A673 (cell line): ENCODE measurements at regions not wholly inside any gene's neighbourhood (a gene's known extent, or its start where the extent isn't known, plus 50 kb on each side); places are given as distances from the start of the nearest gene placed in this dataset.

Experiments
- BruUV-seq: library from RNA; stranded (reverse); fragments of 400-500 nt; replicated peaks from 2 replicates; lab custom pipeline; 2021; lab: Mats Ljungman, UMichigan
- CTCF ChIA-PET: fragments of 300-600 bp; sonication (Branson Sonifier 250); formaldehyde crosslinking; loops from one replicate; lab custom pipeline; 2022; ENCODE audit warnings: antibody characterized with exemption; lab: Charles Lee
- POLR2A ChIA-PET: fragments of 300-600 bp; sonication (Branson Sonifier 250); formaldehyde crosslinking; loops from one replicate; lab custom pipeline; 2022; ENCODE audit warnings: antibody characterized with exemption; ENCODE audit not compliant: low non-redundant PET; lab: Charles Lee
- DNase-seq: peaks from one replicate; pipeline ENCODE4 v3.0.0-alpha.2; 2015; ENCODE audit warnings: low spot score
- H3K27ac ChIP-seq: fragments of 200-600 bp; sonication (generic); 2 replicates; pipeline ENCODE4 v1.5.1; 2016; ENCODE audit warnings: mixed run types, low read depth, mild to moderate bottlenecking, mixed read lengths, antibody characterized with exemption, low read length; ENCODE audit not compliant: poor library complexity, severe bottlenecking
- H3K27me3 ChIP-seq: fragments of 200-600 bp; sonication (generic); replicated peaks from 2 replicates; pipeline ENCODE4 v1.6.1; 2017; ENCODE audit warnings: mixed run types, low read depth, mild to moderate bottlenecking, mixed read lengths, antibody characterized with exemption, low read length; ENCODE audit not compliant: insufficient read depth, poor library complexity
- H3K36me3 ChIP-seq: fragments of 200-600 bp; sonication (generic); 2 replicates; pipeline ENCODE4 v1.6.1; 2016; ENCODE audit warnings: mixed run types, mild to moderate bottlenecking, mixed read lengths, antibody characterized with exemption, low read length; ENCODE audit not compliant: insufficient read depth, poor library complexity, severe bottlenecking
- H3K4me1 ChIP-seq: fragments of 200-600 bp; sonication (generic); 2 replicates; pipeline ENCODE4 v1.6.1; 2017; ENCODE audit warnings: mixed run types, mild to moderate bottlenecking, mixed read lengths, antibody characterized with exemption, low read length; ENCODE audit not compliant: insufficient read depth, poor library complexity, severe bottlenecking
- H3K4me3 ChIP-seq: fragments of 200-600 bp; sonication (generic); 2 replicates; pipeline ENCODE4 v1.5.1; 2016; ENCODE audit warnings: low read depth, mixed run types, mild to moderate bottlenecking, mixed read lengths, low read length; ENCODE audit not compliant: poor library complexity, severe bottlenecking
- H3K9me3 ChIP-seq: fragments of 200-600 bp; sonication (generic); 2 replicates; pipeline ENCODE4 v1.6.1; 2016; ENCODE audit warnings: mixed run types, low read depth, mild to moderate bottlenecking, mixed read lengths, antibody characterized with exemption, low read length; ENCODE audit not compliant: poor library complexity, severe bottlenecking
- EZH2 ChIP-seq: fragments of 200-600 bp; sonication (generic); IDR thresholded peaks from 2 replicates; pipeline ENCODE4 v1.6.1; 2017; ENCODE audit warnings: borderline replicate concordance, low read depth, mild to moderate bottlenecking, mixed read lengths, antibody characterized with exemption, low read length; ENCODE audit not compliant: poor library complexity, severe bottlenecking
- intact Hi-C: fragments of 100-400 bp; cut with micrococcal nuclease; formaldehyde crosslinking; loops from one replicate; pipeline ENCODE4 v1.10.0; 2022; ENCODE audit not compliant: unreplicated experiment
- TF ChIP-seq, protein P1 (sequence below): fragments of 300-800, 200-600 bp; sonication (generic); conservative IDR thresholded peaks from 2 replicates; pipeline ENCODE4 v1.5.1; 2017; ENCODE audit warnings: low read depth, mild to moderate bottlenecking, antibody characterized with exemption, low read length, moderate library complexity, mixed read lengths

- Histone ChIP-seq H3K36me3 (no peaks in the 10 kb centered on the region), H3K27ac (no peak overlapping the region), H3K9me3 (no peaks in the 10 kb centered on the region), H3K4me3 (no peak overlapping the region), H3K4me1 (no peaks in the 10 kb centered on the region), H3K27me3 (no peaks in the 10 kb centered on the region)
- ChIA-PET CTCF (no interaction called here), POLR2A (no interaction called here)
- TF ChIP-seq, protein P1, sequence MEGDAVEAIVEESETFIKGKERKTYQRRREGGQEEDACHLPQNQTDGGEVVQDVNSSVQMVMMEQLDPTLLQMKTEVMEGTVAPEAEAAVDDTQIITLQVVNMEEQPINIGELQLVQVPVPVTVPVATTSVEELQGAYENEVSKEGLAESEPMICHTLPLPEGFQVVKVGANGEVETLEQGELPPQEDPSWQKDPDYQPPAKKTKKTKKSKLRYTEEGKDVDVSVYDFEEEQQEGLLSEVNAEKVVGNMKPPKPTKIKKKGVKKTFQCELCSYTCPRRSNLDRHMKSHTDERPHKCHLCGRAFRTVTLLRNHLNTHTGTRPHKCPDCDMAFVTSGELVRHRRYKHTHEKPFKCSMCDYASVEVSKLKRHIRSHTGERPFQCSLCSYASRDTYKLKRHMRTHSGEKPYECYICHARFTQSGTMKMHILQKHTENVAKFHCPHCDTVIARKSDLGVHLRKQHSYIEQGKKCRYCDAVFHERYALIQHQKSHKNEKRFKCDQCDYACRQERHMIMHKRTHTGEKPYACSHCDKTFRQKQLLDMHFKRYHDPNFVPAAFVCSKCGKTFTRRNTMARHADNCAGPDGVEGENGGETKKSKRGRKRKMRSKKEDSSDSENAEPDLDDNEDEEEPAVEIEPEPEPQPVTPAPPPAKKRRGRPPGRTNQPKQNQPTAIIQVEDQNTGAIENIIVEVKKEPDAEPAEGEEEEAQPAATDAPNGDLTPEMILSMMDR: no peak
- no peak for TF ChIP-seq EZH2
- BruUV-seq: no TSS peak
- intact Hi-C loops: no loop called here
- no peak for DNase-seq
Measured at GRCh38 chr13:104683789-104684188, 1617.6 kb upstream of the SLC10A2 start.

DNA sequence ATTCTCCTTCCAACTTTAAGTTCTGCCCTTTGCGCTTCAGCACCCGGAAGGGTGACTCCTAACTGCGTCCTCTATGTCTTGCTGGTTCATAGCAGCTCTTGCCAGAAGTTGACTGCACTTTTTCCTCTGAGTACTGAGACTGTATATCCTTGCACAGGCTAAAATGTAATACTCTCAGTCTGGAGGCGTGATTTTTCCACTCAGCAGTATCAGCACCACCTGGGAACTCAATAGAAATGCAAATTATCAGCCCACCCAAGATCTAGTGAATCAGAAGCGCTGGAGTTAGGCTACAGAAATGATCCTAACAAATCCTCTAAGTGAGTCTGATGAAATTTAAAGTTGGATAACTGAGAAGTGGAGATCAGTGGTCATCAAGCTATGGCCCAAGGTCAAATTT lies 1611.9 kb upstream of the SLC10A2 start:
- no TSS peak for BruUV-seq
- intact Hi-C loops: no loop called here
- Histone ChIP-seq H3K9me3 (no peaks in the 10 kb centered on the region), H3K36me3 (no peaks in the 10 kb centered on the region), H3K4me3 (no peak overlapping the region), H3K27me3 (peaks cover 2% of the 10 kb centered on the region), H3K27ac (no peak overlapping the region), H3K4me1 (no peaks in the 10 kb centered on the region)
- ChIA-PET POLR2A (no interaction called here), CTCF (no interaction called here)
- no peak for DNase-seq
- no peak for TF ChIP-seq EZH2
- TF ChIP-seq, protein P1: no peak

DNA sequence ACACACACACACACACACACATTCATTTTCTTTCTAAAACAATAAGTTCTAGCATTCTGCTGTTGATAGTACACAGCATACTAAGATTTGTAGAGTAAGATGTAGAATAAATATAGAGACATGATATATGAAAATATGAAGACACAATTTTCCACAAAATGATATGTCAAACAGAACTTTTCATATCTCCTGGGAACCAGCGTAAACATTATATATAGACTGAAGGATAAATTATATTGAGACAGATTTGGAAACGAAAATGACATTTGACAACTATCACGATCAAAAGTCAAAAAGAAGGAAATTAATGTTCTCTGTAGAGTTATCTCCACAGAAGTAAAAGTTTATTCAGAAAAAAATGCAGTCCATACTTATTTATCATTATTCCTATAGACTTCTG lies 1605.7 kb upstream of the SLC10A2 start:
- Histone ChIP-seq H3K36me3 (no peaks in the 10 kb centered on the region), H3K27me3 (peaks cover 20% of the 10 kb centered on the region), H3K4me1 (no peaks in the 10 kb centered on the region), H3K4me3 (no peak overlapping the region), H3K27ac (no peak overlapping the region), H3K9me3 (no peaks in the 10 kb centered on the region)
- intact Hi-C loops: no loop called here
- ChIA-PET POLR2A (no interaction called here), CTCF (no interaction called here)
- BruUV-seq: no TSS peak
- no peak for DNase-seq
- TF ChIP-seq, protein P1: no peak
- no peak for TF ChIP-seq EZH2
